GM12864 (cell line): ENCODE measurements at regions not wholly inside any gene's neighbourhood (a gene's known extent, or its start where the extent isn't known, plus 50 kb on each side); places are given as distances from the start of the nearest gene placed in this dataset.
"Not testable (repeated sequence)": the region's sequence is repeated elsewhere in the genome, so short reads cannot be mapped to it uniquely, and the experiment has no call there.

Experiments used
- DNase-seq: peaks from one replicate; pipeline ENCODE4 v3.0.0-alpha.2; 2011; ENCODE audit warnings: low read depth
- H3K4me3 ChIP-seq: 2 replicates; pipeline ENCODE4 v1.5.1; 2011; ENCODE audit warnings: mild to moderate bottlenecking, low read depth, low read length, control low read depth
- TF ChIP-seq, protein P1 (sequence below): IDR thresholded peaks from 2 replicates; pipeline ENCODE4 v1.5.1; 2011; ENCODE audit warnings: low read depth, mild to moderate bottlenecking, moderate library complexity, low read length, control low read depth, inconsistent platforms; ENCODE audit errors: missing control alignments

DNA sequence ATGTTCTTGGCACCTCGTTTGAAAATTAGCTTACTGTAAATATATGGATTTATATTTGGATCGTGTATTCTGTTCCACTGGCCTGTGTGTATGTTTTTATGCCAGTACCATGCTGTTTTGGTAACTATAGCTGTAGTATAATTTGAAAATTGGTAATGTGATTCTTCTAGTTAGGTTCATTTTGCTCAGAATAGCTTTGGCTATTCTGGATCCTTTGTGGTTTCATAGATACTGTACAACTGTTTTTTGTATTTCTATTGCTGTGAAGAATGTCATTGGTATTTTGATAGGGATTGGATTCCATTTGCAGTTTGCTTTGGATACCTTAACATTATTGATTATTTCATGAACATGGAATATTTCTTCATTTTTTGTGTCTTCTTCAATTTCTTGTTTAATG lies 490.2 kb downstream of the BRINP3 start:
- TF ChIP-seq, protein P1, sequence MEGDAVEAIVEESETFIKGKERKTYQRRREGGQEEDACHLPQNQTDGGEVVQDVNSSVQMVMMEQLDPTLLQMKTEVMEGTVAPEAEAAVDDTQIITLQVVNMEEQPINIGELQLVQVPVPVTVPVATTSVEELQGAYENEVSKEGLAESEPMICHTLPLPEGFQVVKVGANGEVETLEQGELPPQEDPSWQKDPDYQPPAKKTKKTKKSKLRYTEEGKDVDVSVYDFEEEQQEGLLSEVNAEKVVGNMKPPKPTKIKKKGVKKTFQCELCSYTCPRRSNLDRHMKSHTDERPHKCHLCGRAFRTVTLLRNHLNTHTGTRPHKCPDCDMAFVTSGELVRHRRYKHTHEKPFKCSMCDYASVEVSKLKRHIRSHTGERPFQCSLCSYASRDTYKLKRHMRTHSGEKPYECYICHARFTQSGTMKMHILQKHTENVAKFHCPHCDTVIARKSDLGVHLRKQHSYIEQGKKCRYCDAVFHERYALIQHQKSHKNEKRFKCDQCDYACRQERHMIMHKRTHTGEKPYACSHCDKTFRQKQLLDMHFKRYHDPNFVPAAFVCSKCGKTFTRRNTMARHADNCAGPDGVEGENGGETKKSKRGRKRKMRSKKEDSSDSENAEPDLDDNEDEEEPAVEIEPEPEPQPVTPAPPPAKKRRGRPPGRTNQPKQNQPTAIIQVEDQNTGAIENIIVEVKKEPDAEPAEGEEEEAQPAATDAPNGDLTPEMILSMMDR, result no peak
- no peak overlapping the region for H3K4me3 ChIP-seq
- no peak for DNase-seq

DNA sequence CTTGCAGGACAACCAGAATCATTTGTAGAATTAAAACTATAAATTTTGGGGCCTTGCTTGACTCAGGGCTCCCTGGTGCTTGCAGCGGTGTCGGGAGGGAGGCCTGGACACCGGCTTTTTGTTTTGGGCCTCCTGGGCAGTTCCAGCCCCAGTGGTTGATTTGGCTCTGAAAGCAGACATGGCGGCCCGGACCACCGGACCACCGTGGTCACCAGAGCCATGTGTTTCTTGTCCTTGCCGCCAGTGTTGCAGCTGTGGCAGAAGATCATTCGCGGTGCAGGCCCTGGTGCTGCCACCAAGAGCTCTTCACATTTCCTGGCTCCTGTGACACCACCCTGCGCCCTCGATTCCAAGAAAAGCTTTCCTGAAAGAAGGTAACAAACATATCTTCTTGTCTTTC lies 484.8 kb downstream of the BRINP3 start:
- H3K4me3 ChIP-seq, result no peak overlapping the region
- DNase-seq, result no peak
- TF ChIP-seq, protein P1, result no peak

DNA sequence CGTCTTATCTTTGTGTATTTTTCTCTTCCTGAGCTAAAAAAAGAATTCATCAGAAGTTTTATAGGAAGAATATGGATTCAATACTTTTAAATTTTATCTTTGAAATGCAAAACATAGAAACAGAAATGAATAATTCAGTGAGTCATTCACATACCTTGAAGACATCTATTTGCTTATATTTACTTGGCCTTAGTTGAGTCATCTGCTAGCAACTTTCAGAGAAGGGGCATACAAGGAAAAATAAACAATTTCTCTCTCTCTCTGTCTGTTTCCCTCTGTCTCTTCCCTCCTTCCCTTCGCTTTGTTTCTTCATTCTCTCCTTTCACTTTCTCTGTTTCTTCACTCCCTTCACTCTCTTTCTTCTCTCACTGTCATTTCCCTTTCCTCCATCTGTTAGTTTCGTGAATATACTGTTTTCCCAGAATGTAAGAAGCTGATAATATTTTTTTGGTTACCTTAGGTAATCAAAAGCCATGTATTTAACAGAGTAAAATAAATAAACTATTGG lies 477.2 kb downstream of the BRINP3 start:
- TF ChIP-seq, protein P1, result no peak
- no peak for DNase-seq
- no peak overlapping the region for H3K4me3 ChIP-seq

DNA sequence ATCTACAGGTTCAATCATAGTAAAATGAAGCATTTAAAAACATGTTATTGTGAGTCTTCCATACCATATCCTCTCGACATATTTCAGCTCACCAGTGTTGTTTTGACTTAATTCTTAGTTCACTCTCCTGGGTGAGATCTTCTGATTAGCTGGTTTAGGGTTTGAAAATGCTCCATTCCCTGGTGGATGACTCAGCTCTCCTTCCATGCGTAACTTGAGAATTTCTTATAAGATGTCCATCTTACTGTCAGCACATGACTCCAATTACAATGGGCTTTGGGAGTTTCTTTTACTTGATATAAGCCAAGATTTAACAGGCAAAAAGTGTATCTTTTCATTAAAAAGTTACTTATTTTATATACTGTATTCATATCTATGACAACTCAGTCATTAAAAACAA lies 476.5 kb downstream of the BRINP3 start:
- TF ChIP-seq, protein P1, result no peak
- no peak for DNase-seq
- no peak overlapping the region for H3K4me3 ChIP-seq

DNA sequence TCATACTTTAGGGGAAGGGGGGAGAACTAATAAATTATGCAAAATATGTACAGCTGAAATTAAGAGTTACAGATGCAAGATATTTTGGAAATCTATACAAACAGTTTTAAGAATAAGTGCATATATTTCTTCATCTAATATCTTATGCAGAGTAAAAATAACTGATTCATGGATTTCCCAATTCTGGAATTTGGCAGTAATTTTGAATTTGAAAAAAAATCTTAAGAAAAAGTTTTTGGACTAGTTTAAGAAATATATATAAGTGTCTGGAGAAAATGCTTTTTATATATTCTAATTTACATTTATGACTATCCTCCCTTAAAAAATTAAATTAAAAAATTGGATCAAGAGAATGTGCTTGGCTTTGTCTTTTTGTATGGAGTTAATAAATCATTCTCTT lies 474.3 kb downstream of the BRINP3 start:
- H3K4me3 ChIP-seq, result no peak overlapping the region
- DNase-seq, result no peak
- TF ChIP-seq, protein P1, result no peak

DNA sequence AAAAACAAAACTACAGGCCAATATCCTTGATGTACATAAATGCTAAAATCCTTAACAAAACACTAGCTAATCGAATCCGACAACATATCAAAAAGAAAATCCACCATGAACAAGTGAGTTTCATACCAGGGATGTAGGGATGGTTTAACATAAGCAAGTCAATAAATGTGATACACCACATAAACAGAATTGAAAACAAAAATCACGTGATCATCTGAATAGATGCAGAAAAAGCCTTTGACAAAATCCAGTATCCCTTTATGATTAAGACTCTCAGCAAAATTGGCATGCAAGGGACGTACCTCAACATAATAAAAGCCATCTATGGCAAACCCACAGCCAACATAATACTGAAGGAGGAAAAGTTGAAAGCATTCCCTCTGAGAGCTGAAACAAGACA lies 466.1 kb downstream of the BRINP3 start:
- TF ChIP-seq, protein P1, result no peak
- DNase-seq, result no peak

DNA sequence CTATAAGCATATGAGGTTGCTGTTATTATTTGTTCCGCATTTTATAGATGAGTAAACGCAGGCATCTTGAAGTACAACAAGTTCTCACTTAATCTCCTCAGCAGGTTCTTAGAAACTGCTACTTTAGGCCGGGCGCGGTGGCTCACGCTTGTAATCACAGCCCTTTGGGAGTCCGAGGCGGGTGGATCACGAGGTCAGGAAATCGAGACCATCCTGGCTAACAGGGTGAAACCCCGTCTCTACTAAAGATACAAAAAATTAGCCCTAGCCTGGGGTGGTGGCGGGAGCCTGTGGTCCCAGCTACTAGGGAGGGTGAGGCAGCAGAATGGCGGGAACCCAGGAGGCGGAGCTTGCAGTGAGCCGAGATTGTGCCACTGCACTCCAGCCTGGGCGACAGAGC lies 458.5 kb downstream of the BRINP3 start:
- DNase-seq, H3K4me3 ChIP-seq: not testable (repeated sequence)

More for the DNA sequence above, 466.1 kb downstream of the BRINP3 start:
- H3K4me3 ChIP-seq, result no peak overlapping the region
